ENCODE measurements at regions not wholly inside any gene's neighbourhood (a gene's known extent, or its start where the extent isn't known, plus 50 kb on each side); places are given as distances from the start of the nearest gene placed in this dataset.

- DNase-seq (ENCODE audit: low read depth) = no peak
These were observed 317.8 kb downstream of the HAO1 start for GRCh38 chr20:7622399-7622961.

- no peak for DNase-seq (ENCODE audit: low read depth)
These were observed 315.4 kb downstream of the HAO1 start for GRCh38 chr20:7624886-7625285.

DNA sequence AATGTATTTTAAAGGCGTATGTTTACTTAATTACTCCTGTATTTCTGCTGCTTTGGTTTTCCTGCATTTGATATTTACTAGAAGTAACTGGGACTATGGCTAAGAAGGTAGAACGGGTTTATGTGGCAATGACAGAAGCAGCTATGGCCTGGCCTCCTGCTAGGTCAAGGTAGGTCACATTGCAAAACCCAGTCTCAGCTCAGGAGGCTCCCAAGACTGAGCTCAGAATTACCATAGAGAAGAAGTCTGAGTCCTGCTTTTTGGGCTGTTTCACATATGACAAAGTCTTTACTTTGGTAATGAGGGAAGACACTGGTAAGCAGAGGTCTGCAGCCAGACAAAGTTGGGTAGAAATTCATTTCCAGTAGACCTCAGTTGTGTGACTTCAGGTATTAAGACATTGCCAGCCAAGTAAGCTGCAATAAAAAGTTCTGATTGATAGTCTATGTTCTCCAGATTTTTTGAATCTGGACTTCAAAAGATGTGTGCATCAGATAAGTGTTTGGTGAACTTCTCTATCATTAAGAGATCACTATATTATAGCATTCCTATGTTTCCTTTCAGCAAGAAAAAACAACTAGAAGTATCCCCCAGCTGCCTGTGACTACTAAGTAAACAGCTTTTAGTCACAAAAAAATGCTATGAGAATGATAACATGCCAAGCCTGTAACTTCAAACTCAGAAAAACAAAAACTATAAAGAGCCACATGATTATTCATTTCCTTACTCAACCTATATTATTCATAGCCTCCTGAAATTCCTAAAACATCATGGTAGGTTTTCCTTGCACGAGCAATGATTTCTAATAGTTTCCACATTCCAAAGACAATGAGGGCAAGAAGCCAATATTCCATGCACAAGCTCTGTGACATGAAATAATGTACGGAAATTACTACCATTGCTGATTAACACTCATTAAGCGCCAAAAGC lies 312.3 kb downstream of the HAO1 start:
- peak; percentile 57 for DNase-seq (ENCODE audit: low read depth)

DNA sequence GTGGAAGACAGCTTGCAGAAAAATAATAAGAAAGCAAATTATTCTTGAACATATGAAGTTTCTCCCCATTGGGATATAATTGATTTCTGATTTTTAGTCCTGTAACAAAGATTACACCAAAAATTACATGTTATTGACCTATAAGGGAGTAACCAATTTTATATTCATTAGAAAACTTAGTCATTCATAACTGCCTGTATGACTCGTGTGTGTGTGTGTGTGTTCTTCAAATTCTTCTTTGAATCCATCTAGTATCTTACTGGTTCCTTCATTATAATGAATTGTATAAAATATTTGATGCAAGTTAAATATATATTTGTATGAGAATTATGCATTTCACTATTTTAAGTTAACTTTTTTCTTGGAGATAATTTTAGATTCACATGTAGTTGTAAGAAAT lies 310.4 kb downstream of the HAO1 start:
- DNase-seq (ENCODE audit: low read depth) = peak; percentile 7

- DNase-seq (ENCODE audit: low read depth) = peak; percentile 84
These were observed 303.1 kb downstream of the HAO1 start for GRCh38 chr20:7637184-7637583.

DNA sequence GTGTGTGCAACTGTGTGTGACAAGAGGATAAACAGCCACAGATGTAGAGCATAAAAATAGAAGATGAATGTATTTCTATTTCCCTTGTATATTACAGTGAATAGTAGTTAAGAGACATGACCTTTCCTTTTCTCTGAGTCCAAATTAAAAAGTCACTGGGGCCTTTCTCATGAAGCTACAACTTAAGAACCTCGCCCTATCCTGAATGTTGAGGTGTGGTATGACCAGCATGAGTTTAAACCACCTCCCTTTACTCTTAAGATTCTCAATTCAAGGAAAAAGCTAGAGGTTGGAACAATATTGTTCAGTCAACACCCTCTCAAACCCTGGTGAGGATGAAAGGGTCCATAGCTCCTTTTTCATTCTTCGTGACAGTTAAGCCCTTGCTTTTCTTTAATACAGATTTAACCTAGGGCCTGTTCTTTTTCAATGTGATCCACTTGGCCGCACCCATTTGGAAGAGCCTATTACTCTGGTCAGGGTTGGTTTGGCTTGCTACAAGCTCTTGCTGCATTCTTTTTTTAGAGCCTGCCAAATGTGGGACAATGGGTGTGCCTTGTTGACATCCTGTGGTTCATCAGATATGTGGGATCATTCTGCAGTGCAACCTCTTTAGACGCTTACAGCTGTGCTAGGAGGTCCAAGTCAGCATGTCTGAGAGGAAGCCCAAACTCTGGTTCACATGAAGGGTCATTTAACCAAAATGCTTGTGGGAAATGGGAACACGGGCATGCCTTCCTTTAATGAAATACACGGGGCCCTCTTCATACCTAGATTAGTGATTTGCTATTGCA lies 290.0 kb downstream of the HAO1 start:
- peak; percentile 86 for DNase-seq (ENCODE audit: low read depth)

DNA sequence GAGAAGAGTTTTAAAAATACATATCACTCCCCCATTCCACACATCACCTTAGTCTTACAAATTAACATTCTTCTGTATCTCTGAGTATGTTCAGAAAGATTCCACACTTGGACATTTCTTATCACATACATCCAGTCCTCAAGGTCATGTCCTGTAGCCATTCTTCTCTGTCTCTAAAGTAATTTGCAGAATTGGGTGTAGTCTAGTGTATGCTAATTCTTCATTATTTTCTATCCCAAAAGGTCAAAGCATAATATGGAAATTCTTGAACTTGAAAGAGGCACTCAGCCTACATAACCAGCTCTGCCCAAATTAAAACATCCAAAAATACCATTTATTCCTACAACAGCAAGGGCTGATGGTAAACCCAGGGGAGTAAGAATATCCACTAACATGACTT lies 286.0 kb downstream of the HAO1 start:
- no peak for DNase-seq (ENCODE audit: low read depth)

DNA sequence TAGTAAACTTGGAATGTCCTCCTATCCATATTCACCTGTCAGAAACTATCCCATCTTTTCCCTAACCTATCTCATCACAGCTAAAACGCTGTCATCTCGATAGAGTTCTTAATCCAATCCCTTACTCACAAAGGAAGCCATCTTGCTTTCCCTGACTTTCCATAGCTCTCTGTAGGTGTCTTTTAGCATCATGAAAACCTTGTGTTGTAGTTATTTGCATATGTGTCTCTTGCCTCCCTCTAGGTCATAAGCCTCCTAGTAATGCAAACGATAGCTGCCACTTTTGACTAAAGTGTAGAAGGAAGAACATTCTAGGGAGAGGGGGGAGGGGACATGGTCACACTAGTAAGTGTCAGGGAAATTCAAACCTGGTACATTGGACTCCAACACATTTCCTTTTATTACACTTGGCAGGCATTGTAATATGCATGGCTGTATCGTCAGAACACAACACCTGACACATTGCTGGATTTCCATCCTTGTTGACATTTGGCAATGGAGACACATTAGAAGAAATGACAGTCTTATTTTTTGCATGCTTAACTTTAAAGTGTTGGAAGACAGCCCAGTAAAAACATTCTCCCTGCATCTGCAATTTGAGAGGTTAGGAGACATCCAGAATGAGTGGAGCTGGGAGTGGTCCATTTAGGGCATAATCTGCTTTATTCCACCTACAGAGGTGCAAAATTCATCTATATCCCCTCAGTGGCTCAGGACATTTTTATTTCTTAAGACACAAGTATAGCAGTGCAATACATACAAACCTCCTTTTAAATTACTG lies 283.4 kb downstream of the HAO1 start:
- DNase-seq (ENCODE audit: low read depth) = no peak

DNA sequence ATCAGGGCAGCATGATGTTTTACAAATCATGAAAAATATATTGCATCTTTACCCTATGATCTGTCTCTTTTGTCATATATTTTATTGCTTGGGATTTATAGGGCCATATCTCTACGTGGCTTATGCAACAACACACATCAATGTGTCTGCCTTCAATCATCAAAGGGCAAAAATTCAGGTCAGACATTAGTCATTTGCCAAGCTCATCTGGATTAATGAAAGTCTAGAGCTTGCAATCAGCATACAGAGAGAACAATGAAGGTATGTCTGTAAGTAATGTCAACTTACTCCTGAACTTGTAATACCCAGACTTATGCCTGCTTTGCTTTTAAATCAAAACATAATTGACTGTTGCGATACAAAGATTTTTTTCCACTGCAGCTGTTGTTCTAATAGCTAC lies 282.7 kb downstream of the HAO1 start:
- no peak for DNase-seq (ENCODE audit: low read depth)

GRCh38 chr20:7660165-7660564 lies 280.1 kb downstream of the HAO1 start:
- DNase-seq (ENCODE audit: low read depth) = no peak

- DNase-seq (ENCODE audit: low read depth) = no peak
These were observed 274.9 kb downstream of the HAO1 start for GRCh38 chr20:7665376-7665775.

DNA sequence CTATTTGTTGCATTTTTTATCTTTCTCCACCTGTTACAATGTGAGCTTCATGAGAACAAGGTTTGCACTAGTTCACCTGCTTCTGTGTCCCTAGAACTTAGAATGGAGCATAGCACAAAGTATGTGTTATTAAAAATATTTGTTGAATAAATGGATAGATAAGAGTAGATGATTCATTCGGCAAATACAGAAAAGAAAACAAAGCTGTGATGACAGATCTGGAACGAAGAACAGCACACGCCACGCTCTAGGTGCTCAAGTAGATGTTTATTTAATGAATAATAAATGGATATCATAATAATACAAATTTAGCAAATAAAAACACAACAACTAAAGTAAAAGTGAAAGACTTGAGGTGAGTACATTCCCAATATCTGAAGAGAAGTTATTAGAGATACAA lies 273.1 kb downstream of the HAO1 start:
- no peak for DNase-seq (ENCODE audit: low read depth)

DNA sequence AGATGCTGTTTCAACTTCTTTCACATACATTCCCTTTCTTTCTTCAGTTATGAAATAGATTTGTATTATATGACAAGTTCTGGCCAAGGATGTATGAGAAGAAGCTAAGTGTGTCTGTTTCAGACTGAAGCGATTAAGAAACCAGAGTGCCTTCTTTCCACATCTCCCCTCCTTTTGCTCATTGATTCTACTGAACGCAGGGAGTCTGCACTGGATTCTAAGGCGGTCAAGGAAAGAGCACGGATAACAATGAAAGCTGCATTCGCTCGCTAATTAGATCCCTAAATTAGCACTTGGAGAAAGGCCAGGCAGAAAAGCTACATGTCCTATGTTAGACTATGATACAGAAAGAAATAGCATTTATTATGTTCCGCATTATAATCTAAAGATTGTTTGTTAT lies 267.7 kb downstream of the HAO1 start:
- no peak for DNase-seq (ENCODE audit: low read depth)

- DNase-seq (ENCODE audit: low read depth) = peak; percentile 85
These were observed 266.4 kb downstream of the HAO1 start for GRCh38 chr20:7673841-7674240.

DNA sequence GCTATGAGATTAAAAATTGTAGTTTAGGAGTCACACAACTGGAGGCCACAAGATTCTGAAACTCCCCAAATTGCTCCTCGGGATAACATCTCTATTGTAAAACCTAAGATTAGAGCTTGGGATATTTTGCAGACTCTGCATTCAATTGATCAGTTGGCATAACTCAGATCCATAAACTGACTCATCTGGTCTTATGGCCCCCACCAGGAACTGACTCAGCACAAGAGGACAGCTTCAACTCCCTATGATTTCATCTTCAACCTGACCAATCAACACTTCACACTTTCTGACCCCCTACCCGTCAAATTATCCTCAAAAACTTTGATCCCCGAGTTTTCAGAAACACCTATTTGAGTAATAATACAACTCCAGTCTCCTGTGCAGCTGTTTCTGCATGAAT lies 257.3 kb downstream of the HAO1 start:
- no peak for DNase-seq (ENCODE audit: low read depth)

- peak; percentile 34 for DNase-seq (ENCODE audit: low read depth)
These were observed 253.2 kb downstream of the HAO1 start for GRCh38 chr20:7687065-7687464.

GRCh38 chr20:7689151-7689550 lies 251.1 kb downstream of the HAO1 start:
- DNase-seq (ENCODE audit: low read depth) = no peak

- no peak for DNase-seq (ENCODE audit: low read depth)
These were observed 248.5 kb downstream of the HAO1 start for GRCh38 chr20:7691647-7692269.

GRCh38 chr20:7692478-7692877 lies 247.8 kb downstream of the HAO1 start:
- no peak for DNase-seq (ENCODE audit: low read depth)

- no peak for DNase-seq (ENCODE audit: low read depth)
These were observed 246.5 kb downstream of the HAO1 start for GRCh38 chr20:7693761-7694160.

DNA sequence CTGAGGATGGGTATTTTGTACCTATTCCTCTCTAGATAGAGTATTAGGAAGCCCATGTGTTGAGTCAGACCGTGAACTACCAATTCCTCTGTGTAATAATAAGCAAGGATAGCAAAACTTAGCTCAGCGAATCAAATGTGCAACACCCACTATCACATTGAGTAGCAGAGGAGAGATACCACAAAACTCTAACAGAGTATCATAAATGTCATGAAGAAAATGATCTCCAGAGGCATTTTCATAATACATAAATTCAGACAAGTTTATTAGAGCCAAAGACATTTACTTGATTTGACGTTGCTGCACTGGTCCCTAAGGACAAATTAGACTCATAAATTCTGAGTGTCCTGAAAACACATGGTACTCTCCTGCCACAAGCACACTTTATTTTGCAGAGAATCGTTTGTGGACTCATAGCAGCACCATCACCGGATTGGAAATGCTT lies 245.2 kb downstream of the HAO1 start:
- no peak for DNase-seq (ENCODE audit: low read depth)

Data from LHCN-M2 (cell line).